ENCODE measurements at regions not wholly inside any gene's neighbourhood (a gene's known extent, or its start where the extent isn't known, plus 50 kb on each side); places are given as distances from the start of the nearest gene placed in this dataset.

DNA sequence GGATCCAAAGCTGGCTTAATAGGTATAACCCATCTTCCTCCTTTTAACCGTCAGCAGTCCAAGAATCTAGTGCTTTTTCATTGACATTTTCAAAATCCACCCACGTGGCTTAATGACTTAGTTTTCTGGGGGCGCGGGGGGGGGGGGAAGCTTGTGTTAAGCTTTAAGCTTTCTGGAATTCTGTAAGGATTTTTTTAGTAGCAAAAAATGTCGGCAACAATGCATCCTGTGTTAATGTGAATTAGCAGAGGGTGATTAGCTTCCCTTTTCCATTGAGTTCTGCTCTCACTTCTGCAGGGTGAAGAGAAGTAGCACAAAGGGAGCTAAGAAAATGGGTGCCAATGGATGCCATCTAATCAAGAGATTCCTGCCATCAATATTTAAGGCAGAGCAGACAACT lies 348.2 kb downstream of the SAMD5 start:
- no peak for DNase-seq (ENCODE audit: low spot score)
- FAIRE-seq, result no peak

DNA sequence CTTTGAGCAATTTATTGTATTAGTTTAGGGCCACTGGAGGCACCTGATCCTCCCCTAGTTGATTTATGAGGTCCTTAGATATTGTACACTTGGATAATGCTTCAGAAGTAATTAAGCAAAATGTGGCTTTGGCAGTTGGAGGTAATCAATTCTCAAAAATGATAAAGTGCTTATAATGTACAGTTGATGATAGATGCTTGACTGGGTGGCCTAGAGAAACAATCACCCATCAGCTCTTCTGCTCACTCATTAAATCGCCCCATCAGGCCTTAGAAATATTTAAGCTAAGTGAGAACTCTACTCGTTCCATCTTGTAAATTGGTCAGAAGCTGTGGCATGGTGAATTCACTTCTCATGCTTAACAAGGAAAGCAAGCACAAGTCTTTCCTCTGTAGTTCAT lies 349.9 kb downstream of the SAMD5 start:
- DNase-seq (ENCODE audit: low spot score), result no peak
- no peak for FAIRE-seq

DNA sequence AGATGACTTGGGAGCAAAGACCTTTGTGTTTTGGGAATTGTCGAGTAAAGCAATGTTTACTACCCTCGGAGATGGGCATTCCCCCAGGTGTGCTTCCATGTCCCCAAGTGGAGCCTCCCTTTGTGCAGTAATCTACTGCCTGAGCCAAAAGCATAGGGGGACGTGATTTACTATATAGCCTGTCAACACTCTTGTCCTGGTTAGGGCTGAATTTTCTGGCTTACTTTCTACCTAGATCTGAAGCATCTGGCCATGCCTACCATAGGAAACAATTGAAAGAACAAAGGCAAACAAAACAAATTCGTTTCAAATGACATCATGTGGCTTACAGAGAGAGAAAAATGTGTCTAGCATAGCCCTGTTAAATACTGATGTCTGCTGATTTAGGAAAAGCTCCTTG lies 350.6 kb downstream of the SAMD5 start:
- no peak for FAIRE-seq
- no peak for DNase-seq (ENCODE audit: low spot score)

DNA sequence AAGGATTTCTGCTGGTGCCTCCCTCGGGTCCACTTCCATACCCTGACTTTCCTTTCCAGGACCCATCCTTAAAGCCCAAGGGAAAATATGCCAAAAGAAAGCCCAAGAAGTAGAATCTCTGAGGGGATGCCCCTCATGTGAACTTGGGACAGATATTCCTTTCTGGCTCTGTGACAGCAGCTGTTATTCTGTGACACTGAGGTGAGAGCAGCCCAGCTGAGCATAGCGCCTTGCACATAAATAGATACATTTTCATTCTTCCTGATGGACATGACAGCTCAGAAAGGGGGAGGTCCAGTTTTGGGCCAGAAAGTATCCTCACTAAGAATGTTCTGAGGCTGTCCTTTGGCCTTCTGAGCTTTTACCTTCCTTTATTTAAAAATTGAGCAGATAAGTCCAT lies 353.2 kb downstream of the SAMD5 start:
- no peak for FAIRE-seq
- DNase-seq (ENCODE audit: low spot score), result no peak

DNA sequence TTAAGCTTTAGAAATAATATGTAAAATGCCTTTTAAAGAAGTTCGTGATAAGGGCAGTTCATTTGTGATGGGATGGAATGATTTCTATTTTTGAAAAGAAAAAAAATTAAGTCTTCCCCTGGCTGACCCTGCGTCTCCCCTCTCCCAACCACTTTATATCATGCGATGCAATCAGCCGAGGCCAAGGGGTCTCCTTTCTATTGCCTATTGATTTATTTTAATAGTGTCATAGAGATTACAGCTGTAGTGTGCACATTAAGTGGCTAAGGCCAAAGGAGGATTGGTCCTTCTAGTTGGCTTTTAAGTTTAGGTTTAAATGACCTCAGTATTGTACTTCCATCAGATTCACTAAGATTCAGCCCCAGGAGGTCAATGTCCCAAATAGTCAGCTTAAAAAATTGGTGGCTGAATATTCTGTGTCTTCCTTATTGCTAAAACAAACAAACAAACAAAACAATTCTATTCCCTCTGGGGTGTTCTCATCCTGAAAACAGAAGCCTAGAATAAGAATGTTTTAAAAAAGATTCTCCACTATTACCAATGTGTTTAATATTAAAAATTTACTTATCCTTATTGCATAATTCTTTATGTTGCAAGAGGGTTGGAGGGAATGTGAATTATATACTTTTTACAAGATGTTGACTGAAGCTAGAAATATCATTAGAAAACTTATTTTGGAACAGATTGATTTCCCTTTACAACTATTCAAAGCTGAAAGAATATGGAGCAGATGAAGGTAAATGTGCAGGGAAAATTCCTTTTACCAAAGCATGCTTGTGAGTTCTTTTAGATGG lies 359.1 kb downstream of the SAMD5 start:
- no peak for DNase-seq (ENCODE audit: low spot score)
- no peak for FAIRE-seq

DNA sequence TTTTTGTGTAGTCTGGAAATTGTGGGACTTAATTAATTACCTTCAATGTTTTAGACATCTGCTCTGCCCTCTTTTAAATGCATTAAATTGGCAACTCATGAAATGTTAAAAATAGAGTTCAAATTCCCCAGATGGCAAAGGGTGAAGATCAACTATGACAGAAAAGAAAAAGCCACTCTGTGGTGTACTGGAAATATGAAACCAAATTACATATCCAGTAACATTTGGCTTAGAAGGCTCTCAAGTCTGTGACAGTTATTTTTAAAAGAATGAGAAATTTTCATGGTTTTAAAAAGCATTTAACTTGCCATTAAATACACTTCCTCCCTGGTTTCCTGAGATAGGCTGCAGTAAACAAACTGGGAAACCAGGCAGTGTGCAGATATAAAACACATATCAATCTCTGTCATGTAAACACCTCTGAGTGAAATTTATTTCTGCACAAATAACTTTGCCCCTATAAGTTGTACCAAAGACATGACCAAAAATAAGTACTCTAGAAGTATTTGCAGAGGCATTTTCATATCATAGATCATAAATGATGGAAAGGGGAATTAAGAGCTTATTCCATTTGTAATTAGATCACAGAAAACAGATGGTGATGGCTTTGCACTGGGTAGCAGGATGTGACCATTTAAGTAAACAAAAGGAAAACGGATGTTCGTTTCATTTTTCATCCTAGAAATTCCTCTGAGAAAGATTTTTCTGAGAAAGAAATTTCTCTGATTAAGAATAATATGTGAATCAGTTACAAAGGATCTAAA lies 360.1 kb downstream of the SAMD5 start:
- FAIRE-seq, result no peak
- DNase-seq (ENCODE audit: low spot score), result no peak

DNA sequence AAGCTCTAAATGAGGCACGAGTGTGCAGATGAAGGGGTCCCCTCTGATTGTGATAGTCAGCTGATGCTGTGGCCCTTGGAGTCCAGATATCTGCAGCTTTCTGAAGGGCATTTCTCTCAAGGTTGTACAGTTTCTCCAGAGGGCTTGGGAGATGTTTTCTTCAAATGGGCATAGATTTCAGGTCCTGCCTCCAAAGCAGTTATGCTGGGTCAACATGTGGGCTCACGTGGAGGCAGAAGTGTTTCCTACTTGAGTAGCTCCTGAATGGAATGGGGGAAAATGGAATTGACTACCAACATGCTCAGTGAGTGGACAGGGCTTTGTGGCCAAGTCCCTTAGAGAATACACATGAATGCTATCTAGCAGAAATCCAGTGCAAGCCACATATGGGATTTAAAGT lies 360.7 kb downstream of the SAMD5 start:
- DNase-seq (ENCODE audit: low spot score) (no peak), FAIRE-seq (no peak)

DNA sequence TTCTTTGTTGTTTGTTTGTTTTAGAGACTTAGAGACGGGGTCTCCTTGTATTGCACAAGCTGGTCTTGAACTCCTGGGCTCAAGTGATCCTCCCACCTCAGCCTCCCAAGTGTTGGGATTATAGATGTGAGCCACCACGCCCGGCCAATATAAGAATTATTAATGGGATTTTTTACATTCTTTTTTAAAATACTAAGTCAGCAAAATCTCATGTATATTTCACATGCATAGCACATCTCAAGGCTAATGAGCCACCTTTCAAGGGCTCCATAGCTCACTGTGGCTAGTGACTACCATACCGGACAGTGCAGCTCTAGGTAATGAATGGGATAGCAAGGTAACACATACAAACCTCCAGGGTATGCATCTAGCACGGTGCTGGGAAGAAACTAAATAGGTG lies 361.4 kb downstream of the SAMD5 start:
- DNase-seq (ENCODE audit: low spot score) (no peak), FAIRE-seq (no peak)

DNA sequence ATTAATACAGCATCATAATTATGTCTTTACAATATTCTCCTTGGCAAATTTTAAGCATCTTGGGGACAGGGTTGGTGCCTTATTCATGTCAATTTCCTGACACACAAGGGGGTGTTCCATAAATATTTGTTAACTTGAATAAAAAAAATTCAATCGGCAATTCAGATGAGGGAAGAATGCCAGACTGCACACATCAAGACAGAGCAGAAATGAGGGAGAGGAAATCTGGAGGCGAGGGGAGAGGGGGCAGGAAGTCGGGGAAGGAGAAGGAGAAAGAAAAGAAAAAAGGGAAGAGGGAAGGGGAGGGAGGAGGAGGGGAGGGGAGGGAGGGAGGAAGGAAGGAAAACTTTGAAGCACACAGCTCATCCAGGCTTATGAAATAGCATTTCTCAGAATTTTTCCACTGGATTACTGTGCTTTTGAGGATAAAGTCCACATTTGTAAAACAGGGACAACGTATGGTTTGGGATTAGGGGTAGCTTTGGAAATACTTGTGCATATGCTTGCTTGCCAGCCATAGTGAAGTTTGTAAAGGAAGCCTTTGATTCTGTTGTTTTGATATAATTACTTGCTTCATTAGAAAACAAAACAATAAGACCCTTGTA lies 362.1 kb downstream of the SAMD5 start:
- DNase-seq (ENCODE audit: low spot score) (no peak), FAIRE-seq (no peak)

DNA sequence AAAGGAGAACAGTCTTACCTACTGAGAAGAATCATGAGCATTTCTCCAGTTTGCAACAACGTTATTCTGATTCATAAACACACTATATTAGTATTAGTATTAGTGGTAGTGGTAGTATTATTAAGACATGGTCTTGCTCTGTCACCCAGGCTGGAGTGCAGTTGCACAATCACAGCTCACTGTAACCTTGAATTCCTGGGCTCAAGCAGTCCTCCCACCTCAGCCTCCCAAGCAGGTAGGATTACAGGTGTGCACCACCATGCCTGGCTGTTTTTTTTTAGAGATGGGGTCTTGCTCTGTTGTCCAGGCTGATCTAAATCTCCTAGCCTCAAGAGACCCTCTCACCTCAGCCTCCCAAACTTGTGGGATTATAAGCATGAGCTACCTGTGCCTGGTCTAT lies 363.5 kb downstream of the SAMD5 start:
- DNase-seq (ENCODE audit: low spot score) (no peak), FAIRE-seq (no peak)

DNA sequence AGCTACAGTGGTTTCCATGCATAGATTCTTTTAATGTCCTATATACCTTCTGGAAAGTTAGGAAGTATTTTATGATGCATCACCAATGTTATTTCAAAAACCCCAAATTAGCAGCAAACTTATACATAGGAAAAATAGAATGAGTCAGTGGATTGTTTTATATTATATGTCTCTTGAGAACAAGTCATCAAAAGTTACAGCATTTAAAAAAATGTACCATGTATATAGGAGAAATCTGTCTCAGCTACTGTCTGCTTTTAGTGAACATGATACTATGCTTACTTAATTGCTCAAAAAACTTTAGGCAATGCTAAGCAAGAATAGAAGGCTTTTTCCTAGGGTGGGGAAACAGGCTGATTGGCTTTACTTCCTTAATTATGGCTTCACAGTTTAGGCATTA lies 365.3 kb downstream of the SAMD5 start:
- FAIRE-seq (no peak), DNase-seq (ENCODE audit: low spot score) (no peak)

DNA sequence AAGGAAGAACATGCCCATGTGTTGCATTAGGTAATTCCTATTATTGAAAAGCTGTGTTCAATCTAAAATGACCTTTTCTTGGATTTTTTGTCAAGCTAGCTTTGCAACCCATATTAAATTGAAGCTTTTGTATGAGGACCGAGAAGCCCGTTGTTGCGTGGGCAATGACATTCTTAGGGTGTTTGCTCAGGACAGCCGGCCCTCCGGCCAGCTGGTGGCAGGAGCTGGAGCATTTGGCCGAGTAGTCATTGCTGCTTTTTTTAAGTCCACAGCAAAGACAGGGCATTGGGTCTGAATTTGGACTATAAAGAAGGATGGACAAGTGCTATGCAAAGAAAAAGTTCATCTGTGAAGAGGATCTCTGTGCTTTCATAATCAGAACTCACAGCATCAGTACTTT lies 365.8 kb downstream of the SAMD5 start:
- DNase-seq (ENCODE audit: low spot score) (no peak), FAIRE-seq (no peak)

DNA sequence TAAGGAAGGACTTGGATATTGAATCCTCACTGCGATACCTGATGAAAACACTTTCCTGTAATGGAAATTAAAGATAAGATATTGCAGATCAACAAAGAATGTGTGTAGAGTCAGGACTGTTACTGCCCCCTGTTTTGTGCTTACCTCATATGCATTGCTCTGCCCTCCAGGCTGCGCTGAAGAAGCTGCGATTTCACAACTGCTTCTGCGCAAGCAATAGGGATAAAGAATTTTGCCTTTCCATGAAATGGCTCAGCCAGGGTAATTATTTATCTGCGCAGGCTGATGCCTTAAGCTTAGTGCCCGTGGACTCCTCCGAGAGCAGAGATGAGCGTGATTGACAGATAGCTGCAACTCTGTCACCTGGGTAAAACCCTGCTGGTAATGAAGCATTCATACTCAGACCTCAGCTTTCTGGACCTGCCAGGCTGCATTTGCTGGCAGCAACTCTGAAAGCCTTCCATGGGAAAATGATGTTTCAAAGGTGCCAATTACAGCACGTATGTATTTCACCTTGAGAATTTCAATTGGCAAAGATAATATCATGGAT lies 370.6 kb downstream of the SAMD5 start:
- no peak for DNase-seq (ENCODE audit: low spot score)
- no peak for FAIRE-seq

DNA sequence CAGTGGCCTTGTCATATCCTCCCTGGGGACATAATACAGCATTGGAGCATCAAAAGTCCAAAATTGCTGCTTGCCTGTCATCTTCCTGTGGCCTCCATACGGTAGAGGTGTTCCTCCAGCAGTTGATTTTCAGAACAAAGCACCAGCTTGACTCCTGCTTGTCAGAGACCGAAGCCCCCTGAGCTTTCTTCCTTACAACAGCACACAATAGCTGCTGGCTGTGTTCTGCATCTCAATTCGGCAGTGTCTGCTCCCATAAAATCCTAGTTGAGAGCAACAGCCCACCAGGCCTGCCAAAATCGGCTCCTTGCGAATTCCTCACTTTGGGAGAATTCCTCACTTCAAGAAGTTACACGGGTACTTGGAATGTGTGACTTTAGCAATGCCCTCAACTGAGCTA lies 372.9 kb downstream of the SAMD5 start:
- FAIRE-seq, result no peak
- DNase-seq (ENCODE audit: low spot score), result no peak

DNA sequence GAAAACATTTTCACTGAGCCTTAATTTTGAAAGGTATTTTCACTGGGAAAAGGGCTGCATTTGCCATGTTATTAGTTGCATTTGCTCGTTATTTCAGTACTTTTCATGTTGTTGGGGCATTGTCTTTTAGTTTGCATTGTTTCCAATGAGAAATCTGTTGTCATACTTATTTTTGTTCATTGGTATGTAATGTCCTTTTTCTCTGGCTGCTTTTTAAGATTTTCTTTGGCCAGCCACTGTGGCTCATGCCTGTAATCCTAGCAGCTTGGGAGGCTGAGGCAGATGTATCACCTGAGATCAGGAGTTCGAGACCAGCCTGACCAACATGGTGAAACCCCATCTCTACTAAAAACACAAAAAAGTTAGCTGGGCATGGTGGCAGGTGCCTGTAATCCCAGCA lies 379.9 kb downstream of the SAMD5 start:
- no peak for DNase-seq (ENCODE audit: low spot score)
- FAIRE-seq, result no peak

DNA sequence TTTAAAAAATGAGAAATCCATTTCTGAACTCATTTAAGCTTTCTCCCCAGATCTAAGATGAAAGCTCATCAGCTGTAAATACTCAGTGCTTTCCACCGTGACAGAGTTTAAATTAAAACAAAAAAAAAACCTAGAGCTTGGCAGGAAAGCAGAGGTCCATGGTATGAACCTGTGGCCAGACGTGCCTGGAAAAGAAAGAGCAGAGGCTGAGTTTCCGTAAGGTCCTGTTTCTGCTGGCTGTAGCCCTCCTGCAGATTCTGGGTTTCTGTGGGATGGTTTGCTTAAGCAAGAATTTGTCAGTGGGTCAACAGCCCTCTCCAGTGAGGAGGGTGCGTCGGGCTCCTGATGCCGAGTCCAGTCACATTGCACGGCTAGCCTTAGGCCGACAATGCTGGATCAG lies 383.2 kb downstream of the SAMD5 start:
- no peak for FAIRE-seq
- no peak for DNase-seq (ENCODE audit: low spot score)

DNA sequence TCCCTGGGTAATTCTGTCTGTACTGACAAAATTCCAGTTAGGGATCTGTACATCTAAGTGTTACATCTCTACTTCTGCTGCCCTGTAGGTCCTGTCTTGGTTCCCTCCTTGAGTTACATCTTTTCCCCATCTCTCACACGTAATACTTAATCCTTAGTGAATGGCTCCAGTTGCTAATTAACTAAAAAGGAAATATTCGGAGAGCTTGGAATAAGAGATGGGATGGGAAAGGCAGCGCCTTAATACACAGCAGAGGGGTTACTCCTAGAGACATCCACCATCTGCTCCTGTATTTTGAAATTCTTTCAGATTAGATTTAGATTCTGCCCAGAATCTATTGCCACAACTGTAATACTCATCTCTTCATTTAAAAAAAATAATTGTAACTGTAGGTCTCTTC lies 384.0 kb downstream of the SAMD5 start:
- DNase-seq (ENCODE audit: low spot score), result no peak
- FAIRE-seq, result no peak

DNA sequence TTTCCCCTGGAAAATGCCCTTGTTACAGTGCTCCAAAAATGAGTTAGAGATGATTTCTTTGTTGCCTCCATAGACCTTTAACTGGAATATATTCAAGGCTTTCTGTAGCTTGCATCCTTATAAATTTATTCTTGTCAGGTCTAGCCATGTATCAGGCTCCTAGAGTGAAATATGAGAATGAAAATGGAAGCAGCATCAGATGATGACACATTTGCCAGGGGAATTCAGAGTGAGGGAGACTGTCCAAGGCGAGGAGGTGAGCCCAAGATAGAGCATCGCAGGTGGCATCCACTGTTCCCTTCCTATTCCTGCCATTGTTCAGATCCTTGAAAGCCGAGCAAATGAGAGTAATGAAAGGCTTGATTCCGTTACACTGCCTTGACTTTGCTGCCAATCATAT lies 386.8 kb downstream of the SAMD5 start:
- FAIRE-seq (no peak), DNase-seq (ENCODE audit: low spot score) (no peak)

DNA sequence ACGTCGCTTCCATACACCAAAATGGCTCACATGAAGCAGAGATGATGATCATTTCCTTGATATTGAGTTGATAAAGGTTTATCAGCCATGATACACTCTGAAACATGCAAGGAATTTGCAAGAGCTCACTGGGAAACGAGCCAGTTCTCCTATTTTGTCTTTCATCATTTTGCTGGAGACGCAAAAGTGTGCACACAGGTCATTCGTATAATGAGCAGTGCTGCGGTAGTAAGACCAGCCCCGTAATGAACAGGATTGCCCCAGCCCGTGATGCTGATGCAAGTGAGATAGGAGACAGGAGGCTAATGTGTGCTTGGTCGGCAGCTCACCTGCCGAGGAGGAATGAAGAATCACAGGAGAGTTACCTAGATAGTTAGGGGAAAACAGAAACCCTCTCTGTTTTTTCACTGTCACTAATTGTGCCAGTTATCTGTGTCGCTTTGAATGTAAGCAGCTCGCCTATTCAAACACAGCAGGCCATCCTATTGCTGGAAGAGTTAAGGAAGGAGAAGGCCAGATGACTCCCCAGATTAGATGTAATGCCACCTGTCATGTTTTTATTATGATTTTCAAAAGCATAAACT lies 391.8 kb downstream of the SAMD5 start:
- FAIRE-seq, result no peak

DNA sequence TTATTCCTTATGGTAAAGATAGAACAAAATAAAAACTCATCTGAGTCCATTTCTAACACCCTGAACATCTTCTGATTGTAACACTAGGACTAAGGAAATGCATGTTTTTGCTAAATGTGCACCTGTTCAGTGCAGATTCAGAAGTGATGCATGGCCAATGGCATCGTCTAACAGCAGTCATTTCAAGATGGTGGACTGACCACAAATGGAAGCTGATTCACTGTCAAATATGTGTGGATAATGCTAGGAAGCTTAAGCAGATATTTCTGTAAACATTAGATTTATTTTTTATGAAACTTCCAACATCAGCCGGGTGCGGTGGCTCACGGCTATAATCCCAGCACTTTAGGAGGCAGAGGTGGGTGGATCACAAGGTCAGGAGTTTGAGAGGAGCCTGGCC lies 394.8 kb downstream of the SAMD5 start:
- FAIRE-seq, result no peak

More for the DNA sequence above, 391.8 kb downstream of the SAMD5 start:
- no peak for DNase-seq (ENCODE audit: low spot score)

DNA sequence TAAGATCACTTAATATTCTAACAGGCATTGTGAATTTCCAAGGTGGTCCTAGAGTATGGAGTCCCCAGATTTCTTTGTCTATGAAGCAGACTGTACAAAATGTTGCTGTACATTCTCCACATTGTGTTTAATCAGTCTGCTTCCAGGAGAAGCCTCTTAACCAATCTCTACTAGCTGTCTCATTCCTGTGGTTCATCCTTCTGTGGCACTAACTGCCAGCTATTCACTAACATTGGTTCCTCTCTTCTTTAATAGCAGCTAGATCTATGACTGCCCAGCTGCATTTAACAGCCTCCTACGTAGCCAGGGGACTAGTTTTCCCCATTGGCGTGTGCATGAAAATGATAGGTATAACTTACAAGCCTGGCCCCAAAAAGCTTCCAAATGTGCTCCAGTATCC lies 395.4 kb downstream of the SAMD5 start:
- FAIRE-seq (no peak), DNase-seq (ENCODE audit: low spot score) (no peak)

More for the DNA sequence above, 394.8 kb downstream of the SAMD5 start:
- DNase-seq (ENCODE audit: low spot score), result no peak

DNA sequence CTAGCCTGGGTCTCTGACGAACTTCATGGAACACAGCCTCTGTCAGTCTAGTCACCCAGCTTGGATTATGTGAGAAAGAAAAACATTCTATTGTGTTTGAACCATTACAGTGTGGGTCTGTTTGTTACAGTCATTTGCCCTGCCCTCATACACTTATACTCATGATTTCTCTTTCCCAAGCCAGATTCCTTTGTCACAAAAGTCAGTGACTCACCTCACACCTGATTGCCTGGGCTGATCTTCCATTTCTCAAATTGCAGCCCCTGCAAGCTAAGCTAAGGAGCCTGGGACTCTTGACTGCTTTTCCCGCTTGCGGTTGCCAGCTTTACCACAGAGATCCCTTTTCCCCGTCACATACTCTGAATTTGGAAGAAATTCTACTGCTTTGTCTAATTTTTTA lies 395.9 kb downstream of the SAMD5 start:
- DNase-seq (ENCODE audit: low spot score) (no peak), FAIRE-seq (no peak)
